ENCODE measurements at regions not wholly inside any gene's neighbourhood (a gene's known extent, or its start where the extent isn't known, plus 50 kb on each side); places are given as distances from the start of the nearest gene placed in this dataset.

GRCh38 chr4:170248029-170248428 is 158.3 kb upstream of the AADAT start:
- H3K23ac ChIP-seq (ENCODE audit: insufficient read length) = no peak overlapping the region
- H3K4me3 ChIP-seq (ENCODE audit: extremely low read depth in 1 of 4, insufficient read depth in 2 of 4, low read depth in 3 of 4, low read length in 4 of 4) = no peak overlapping the region
- no peak overlapping the region for H2AK5ac ChIP-seq (ENCODE audit: low read depth, low read length)
- no peak overlapping the region for H4K8ac ChIP-seq (ENCODE audit: extremely low read depth, insufficient read depth, low read length)
- H4K5ac ChIP-seq (ENCODE audit: insufficient read length, low read depth, low read length) = no peak overlapping the region
- ChIA-PET CTCF (ENCODE audit: partially characterized antibody) (interaction anchor here (1.6 to 5.6 kb wide), 3 partner anchors 9 to 127 kb away, joined by 5 to 53 read pairs (median 15); no protein-coding TSS in a partner anchor), POLR2A (ENCODE audit: partially characterized antibody) (no interaction called here)
- no peaks in the 10 kb centered on the region for H3K79me1 ChIP-seq (ENCODE audit: low read depth, low read length)
- H3K14ac ChIP-seq (ENCODE audit: insufficient read length) = no peak overlapping the region
- no peak for DNase-seq (ENCODE audit: low read depth in 1 of 2, low spot score in 2 of 2)
- H3K23me2 ChIP-seq (ENCODE audit: low read depth, low read length) = no peaks in the 10 kb centered on the region
- no peak overlapping the region for H2BK5ac ChIP-seq (ENCODE audit: low read depth, low read length)
- no peak overlapping the region for H2BK20ac ChIP-seq (ENCODE audit: low read length)
- no peak overlapping the region for H3K56ac ChIP-seq (replicated peaks; ENCODE audit: insufficient read length, low read depth, low read length)
- H3K36me3 ChIP-seq (ENCODE audit: control insufficient read depth in 2 of 4, insufficient read depth in 4 of 4, low read length in 3 of 4) = no peaks in the 10 kb centered on the region
- H2BK120ac ChIP-seq (replicated peaks; ENCODE audit: low read depth, low read length) = no peak overlapping the region
- H3K27me3 ChIP-seq (replicated peaks in 1 of 4; ENCODE audit: control insufficient read depth in 3 of 4, extremely low read depth in 1 of 4, insufficient read depth in 3 of 4, low read length in 3 of 4) = peaks cover 0 to 1% (median 0%) of the 10 kb centered on the region in 4 experiments; a peak in 1 of 7 replicates
- H3K79me2 ChIP-seq (ENCODE audit: control insufficient read depth in 1 of 2, insufficient read depth in 2 of 2, low read length in 2 of 2) = no peaks in the 10 kb centered on the region
- H4K20me1 ChIP-seq (replicated peaks in 1 of 2; ENCODE audit: control insufficient read depth in 1 of 2, insufficient read depth in 2 of 2, low read length in 2 of 2) = no peaks in the 10 kb centered on the region
- H3K9me3 ChIP-seq (ENCODE audit: insufficient read depth in 2 of 2, low read depth in 1 of 2, low read length in 1 of 2) = no peaks in the 10 kb centered on the region
- FAIRE-seq = no peak
- no peak overlapping the region for H2BK12ac ChIP-seq (ENCODE audit: low read depth, low read length)
- H3K9ac ChIP-seq (replicated peaks in 1 of 4; ENCODE audit: extremely low read depth in 1 of 4, low read depth in 3 of 4, low read length in 3 of 4) = no peak overlapping the region
- no peak overlapping the region for H3K27ac ChIP-seq (ENCODE audit: low read depth, low read length)
- no peak overlapping the region for H3K18ac ChIP-seq (ENCODE audit: extremely low read depth, low read length)
- no peak overlapping the region for H2BK15ac ChIP-seq (ENCODE audit: low read length)
- 89% methylated on average over 4 of the region's 4 CpGs; no CpG with 5 or more reads in 1 of the 2 experiments for WGBS, 2 experiments (ENCODE audit: extremely low coverage in 1 of 2, insufficient coverage in 1 of 2, insufficient read length in 1 of 2, insufficient replicate concordance in 2 of 2, low coverage in 1 of 2, low lambda C conversion rate in 2 of 2, missing lambda C conversion rate in 1 of 2)
- H2AFZ ChIP-seq (ENCODE audit: low read length) = no peak overlapping the region
- H3K4me2 ChIP-seq (ENCODE audit: insufficient read depth in 1 of 2, low read depth in 2 of 2, low read length in 2 of 2) = no peak overlapping the region
- no peak overlapping the region for H3K4ac ChIP-seq (replicated peaks; ENCODE audit: insufficient read length, low read depth, low read length)
- peaks cover 0 to 4% (median 0%) of the 10 kb centered on the region in 4 experiments; a peak in 2 of 7 replicates for H3K4me1 ChIP-seq (replicated peaks in 1 of 4; ENCODE audit: control insufficient read depth in 3 of 4, insufficient read depth in 4 of 4, low read length in 3 of 4)
- H4K91ac ChIP-seq (replicated peaks; ENCODE audit: insufficient read length, low read length) = no peak overlapping the region
- TF ChIP-seq BCL11A (IDR thresholded peaks at IDR 0.05; ENCODE audit: low read depth in 2 of 2, low read length in 2 of 2) (no peak), E2F6 (IDR thresholded peaks at IDR 0.05) (no peak), SP4 (IDR thresholded peaks at IDR 0.05; ENCODE audit: low read length) (no peak), MAFK (IDR thresholded peaks at IDR 0.05; ENCODE audit: low read depth, low read length) (no peak), BRCA1 (IDR thresholded peaks at IDR 0.05; ENCODE audit: low read depth, low read length) (no peak), RAD21 (IDR thresholded peaks at IDR 0.05 in 1 of 2, conservative IDR thresholded peaks at IDR 0.05 in 1 of 2; ENCODE audit: low read depth in 2 of 2, low read length in 2 of 2) (no peak), CHD1 (IDR thresholded peaks at IDR 0.05; ENCODE audit: low read depth, low read length) (no peak), SIRT6 (IDR thresholded peaks at IDR 0.05; ENCODE audit: low read length) (no peak), RXRA (IDR thresholded peaks at IDR 0.05; ENCODE audit: insufficient read depth, low read depth, low read length) (no peak), TEAD4 (IDR thresholded peaks at IDR 0.05; ENCODE audit: low read depth, low read length) (no peak), RNF2 (IDR thresholded peaks at IDR 0.05; ENCODE audit: borderline replicate concordance, low read depth, low read length, missing control alignments, poor library complexity, severe bottlenecking) (no peak), ATF3 (IDR thresholded peaks at IDR 0.05; ENCODE audit: insufficient read depth, low read depth, low read length) (no peak), SIN3A (conservative IDR thresholded peaks at IDR 0.05 in 1 of 2, IDR thresholded peaks at IDR 0.05 in 1 of 2; ENCODE audit: low read depth in 1 of 2, low read length in 2 of 2) (no peak)
